Stimulated activated naive CD8-positive, alpha-beta T cell treated with anti-CD3 and anti-CD28 coated beads, Interleukin-15, Interleukin-2, amounts not matched to agents 100 ng/mL and 50 ng/mL, for 24 hours (primary cell): ENCODE measurements at regions not wholly inside any gene's neighbourhood (a gene's known extent, or its start where the extent isn't known, plus 50 kb on each side); places are given as distances from the start of the nearest gene placed in this dataset.

Experiments used
- H3K27ac Mint-ChIP-seq: one replicate; pipeline ENCODE4 v1.8.0; 2021; ENCODE audit warnings: mild to moderate bottlenecking, mixed read lengths
- H3K27me3 Mint-ChIP-seq: one replicate; pipeline ENCODE4 v1.8.0; 2021; ENCODE audit warnings: mixed read lengths
- H3K36me3 Mint-ChIP-seq: one replicate; pipeline ENCODE4 v1.8.0; 2021; ENCODE audit warnings: low read depth, mixed read lengths
- H3K4me1 Mint-ChIP-seq: one replicate; pipeline ENCODE4 v1.8.0; 2021; ENCODE audit warnings: low read depth, mixed read lengths
- H3K4me3 Mint-ChIP-seq: one replicate; pipeline ENCODE4 v1.8.0; 2021; ENCODE audit warnings: mild to moderate bottlenecking, mixed read lengths
- H3K9me3 Mint-ChIP-seq: one replicate; pipeline ENCODE4 v1.8.0; 2021; ENCODE audit warnings: mixed read lengths

DNA sequence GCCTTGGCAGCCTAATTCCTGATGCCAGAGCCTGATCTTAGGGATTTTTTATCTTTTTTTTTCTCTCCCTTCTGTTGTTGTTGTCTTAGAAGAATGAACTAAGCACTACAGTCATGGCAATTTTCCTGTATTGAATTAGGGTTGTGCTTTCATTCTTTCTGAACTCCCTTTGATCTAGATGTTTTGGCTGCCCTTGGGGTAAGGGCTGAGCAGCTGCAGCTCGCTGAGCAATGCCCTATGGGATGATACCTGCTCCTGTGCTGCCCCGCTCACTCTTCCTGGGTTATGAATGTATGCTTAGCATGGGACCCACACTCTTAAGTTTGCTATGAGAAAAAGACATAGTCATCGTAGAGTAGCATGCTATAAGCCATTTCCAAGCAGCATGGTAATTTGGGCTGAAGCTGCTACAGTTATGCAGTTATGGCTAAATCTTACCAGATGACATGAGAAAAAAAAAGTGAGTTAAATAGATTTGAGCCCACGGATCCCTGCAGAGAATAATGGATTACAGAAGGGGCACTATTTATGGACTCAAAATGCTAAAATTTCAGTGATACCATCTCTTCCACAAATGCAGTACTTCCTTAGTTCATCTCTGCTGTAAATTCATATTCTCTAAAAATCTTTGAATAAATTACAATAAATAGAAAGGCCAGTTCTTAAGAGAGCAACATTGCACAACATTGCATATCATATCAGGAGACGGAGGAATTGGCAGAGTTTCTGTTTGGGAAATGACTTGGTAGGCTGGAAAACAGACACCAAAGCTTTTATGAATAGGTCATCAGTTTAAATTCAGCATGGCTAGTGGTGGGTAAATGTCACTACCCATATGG, 79.2 kb upstream of the PTHLH start:
- Mint-ChIP-seq H3K27ac (no peak overlapping the region), H3K4me3 (no peak overlapping the region)

DNA sequence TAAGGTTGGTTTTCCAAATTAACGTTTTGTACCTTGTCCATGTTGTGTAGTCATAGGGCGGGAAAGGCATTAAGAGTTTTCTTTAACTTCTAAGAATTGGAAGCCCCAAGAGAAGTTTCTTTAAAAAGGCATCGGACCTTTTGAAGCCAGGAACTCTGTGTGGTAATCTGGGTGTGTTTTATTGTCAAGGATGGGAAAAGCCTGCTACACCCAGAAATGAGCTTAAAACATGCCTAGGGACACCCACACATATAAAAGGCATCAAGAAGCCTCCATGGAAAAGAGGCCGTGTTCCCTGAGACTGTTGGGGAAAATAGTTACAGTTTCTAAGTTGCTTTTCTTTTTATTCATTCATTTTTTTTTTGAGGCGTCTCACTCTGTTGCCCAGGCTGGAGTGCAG, 81.0 kb upstream of the PTHLH start:
- H3K36me3 Mint-ChIP-seq, result no peaks in the 10 kb centered on the region
- no peak overlapping the region for H3K27ac Mint-ChIP-seq
- no peaks in the 10 kb centered on the region for H3K9me3 Mint-ChIP-seq
- no peak overlapping the region for H3K4me3 Mint-ChIP-seq
- H3K4me1 Mint-ChIP-seq, result no peaks in the 10 kb centered on the region
- peaks cover 16% of the 10 kb centered on the region for H3K27me3 Mint-ChIP-seq

More for the DNA sequence above, 79.2 kb upstream of the PTHLH start:
- Mint-ChIP-seq H3K27me3 (peaks cover 22% of the 10 kb centered on the region), H3K4me1 (no peaks in the 10 kb centered on the region), H3K36me3 (no peaks in the 10 kb centered on the region), H3K9me3 (peaks cover 6% of the 10 kb centered on the region)

DNA sequence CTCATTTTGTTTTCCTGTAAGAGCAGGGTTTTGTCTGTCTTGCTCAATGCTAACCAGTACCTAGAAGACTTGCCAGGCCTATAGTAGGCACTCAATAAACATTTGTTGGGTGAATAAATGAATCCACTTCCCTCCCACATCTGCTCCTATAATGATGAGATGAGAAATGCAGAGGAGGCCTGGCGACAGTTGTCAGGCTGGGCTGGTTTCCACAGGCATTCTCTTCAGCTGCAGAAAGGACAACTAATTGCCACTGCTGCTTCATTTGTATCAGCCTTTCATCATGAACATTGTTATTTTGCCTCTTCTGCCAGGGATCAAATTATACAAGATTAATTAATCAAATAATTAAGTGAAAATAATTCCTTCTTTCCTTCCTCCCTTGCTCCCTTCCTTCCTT, 82.0 kb upstream of the PTHLH start:
- Mint-ChIP-seq H3K27ac (no peak overlapping the region), H3K9me3 (no peaks in the 10 kb centered on the region), H3K4me3 (no peak overlapping the region), H3K4me1 (no peaks in the 10 kb centered on the region), H3K36me3 (no peaks in the 10 kb centered on the region), H3K27me3 (peaks cover 11% of the 10 kb centered on the region)

DNA sequence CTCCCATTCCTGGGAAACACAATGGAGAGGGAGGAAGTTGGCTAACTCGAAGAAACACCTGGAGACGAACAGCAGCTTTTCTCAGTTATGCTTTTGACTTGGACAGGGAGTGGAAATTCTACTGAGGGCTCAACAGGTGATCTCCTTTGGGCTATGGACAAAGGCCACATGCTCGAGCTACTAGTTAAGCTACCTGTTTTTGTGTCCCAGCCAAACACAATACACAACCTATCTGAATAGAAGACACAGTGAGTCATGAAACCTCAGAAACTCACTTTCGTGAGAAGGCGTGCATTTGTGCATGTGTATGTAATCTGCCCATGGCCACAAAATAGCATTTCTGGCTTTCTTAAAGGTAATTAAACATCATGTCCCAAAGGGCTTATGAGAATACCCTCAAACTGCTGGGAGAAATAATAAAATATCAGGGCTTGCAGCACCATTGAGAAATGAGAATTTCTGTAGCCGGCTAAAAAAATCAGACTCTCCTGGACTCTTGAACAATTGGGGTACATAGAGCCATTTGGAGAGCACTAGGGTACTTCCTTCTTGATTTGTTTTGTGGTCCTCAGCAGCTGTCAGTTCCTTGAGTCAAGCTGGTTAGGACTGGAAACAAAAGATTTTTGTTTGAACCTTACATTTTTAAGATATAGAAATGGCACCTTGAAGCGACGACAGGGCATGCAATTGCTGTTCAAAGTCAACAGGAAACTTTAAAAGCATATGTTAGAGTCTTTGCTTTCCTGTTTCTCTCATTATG, 85.5 kb upstream of the PTHLH start:
- H3K9me3 Mint-ChIP-seq, result no peaks in the 10 kb centered on the region
- peaks cover 8% of the 10 kb centered on the region for H3K27me3 Mint-ChIP-seq
- no peak overlapping the region for H3K27ac Mint-ChIP-seq
- no peak overlapping the region for H3K4me3 Mint-ChIP-seq
- no peaks in the 10 kb centered on the region for H3K36me3 Mint-ChIP-seq
- no peaks in the 10 kb centered on the region for H3K4me1 Mint-ChIP-seq

DNA sequence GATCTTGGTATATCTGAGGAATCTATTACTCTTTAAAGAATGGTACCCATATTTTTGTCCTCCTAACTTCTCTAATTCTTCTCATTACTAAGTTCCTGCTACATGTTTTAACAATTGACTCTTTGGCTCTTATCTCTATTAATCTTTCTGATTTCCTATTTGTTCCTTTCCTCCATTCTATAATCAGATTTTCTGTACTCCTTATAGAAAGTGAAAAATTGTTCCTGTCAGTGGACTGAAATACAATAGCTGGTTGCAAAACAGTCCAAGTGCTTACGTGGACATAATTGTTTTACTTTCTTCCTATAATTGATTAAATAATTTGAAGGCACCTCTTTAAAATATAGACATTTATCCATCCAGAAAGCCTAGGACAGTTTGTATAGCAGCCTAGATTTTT, 86.7 kb upstream of the PTHLH start:
- Mint-ChIP-seq H3K27ac (no peak overlapping the region), H3K4me1 (no peaks in the 10 kb centered on the region), H3K9me3 (no peaks in the 10 kb centered on the region), H3K27me3 (peaks cover 8% of the 10 kb centered on the region), H3K4me3 (no peak overlapping the region), H3K36me3 (no peaks in the 10 kb centered on the region)

DNA sequence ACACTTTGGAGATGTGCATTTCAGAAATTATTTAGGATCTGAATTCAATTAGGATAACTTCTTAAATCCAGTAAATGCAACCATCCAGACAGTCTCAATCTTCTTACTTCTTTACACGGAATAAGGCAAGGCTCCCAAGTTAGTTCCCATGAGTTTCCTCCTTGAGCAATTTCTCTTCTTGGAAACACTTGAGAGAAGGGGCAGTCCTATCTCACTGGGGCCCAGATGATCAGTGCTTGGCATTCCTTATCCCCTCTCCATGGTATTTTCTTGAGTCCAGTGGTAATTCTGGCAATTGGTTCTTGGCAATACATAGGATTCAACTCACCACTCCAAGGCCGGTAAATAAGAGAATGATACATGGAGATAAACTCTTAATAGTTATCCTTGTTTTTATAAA, 87.1 kb upstream of the PTHLH start:
- H3K4me1 Mint-ChIP-seq, result no peaks in the 10 kb centered on the region
- H3K27me3 Mint-ChIP-seq, result peaks cover 8% of the 10 kb centered on the region
- no peaks in the 10 kb centered on the region for H3K9me3 Mint-ChIP-seq
- H3K27ac Mint-ChIP-seq, result no peak overlapping the region
- H3K36me3 Mint-ChIP-seq, result no peaks in the 10 kb centered on the region
- H3K4me3 Mint-ChIP-seq, result no peak overlapping the region

DNA sequence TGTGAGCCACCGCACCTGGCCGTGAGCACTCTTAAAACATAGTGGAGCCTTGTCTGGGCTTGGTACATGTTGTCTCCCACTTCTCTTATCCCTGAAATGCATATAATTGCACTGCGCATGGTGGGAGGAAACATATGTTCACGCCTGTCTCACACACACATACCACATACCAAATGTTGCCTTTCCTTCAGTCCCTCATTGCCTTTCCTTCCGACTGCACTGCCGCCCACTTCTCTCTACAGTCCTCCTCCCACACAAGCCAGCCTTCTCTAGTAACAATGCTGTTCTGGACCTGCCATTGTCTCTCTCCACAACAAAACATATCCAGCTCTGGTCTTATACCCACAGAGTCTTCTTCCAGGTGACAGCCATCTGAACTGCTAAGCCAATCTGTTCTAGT, 88.3 kb upstream of the PTHLH start:
- Mint-ChIP-seq H3K27ac (no peak overlapping the region), H3K4me3 (no peak overlapping the region), H3K27me3 (peaks cover 8% of the 10 kb centered on the region), H3K9me3 (no peaks in the 10 kb centered on the region), H3K36me3 (no peaks in the 10 kb centered on the region), H3K4me1 (peaks cover 9% of the 10 kb centered on the region)

DNA sequence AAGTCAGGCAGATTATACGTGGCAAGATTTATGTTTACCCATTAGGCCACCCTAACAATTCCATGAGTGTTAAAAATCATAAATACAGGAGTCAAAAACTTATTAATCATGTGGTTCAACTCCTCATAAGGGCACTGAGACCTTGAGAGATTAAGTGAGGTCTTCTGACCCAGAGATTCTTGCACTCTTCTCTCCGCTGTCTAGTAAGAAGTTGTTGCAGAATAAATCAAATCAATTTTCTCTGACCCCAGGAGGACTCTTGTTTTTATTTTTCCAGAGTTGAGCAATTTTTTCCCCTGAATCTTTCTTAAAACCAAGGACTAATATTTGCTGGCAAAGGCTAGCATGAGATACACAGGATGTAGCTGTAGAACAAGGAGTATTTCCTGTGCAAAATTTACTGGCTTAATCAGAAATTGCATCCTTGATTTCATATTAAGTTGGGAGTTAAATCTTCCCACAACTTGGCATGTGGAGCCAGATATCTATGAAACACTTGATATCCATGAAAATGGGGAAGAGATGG, 90.9 kb upstream of the PTHLH start:
- H3K27me3 Mint-ChIP-seq, result peaks cover 10% of the 10 kb centered on the region

DNA sequence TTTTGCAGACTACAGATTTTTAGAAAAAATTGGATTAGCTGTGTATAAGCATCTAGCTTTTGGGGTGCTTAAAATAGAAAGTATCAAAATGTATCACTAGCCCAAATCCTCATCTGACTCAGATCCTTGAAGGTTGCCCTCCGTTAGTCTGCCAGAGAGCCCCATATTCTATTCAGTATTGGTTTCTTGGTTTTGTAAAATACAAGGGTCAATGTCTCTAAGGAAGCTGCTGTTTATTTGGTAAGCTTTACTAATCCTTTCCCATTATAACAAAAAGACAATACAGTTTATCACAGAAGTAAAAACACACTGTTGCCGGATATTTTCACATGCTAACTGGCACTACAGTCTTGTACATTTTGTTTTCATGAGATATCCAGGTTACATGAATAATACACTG, 92.8 kb upstream of the PTHLH start:
- Mint-ChIP-seq H3K36me3 (no peaks in the 10 kb centered on the region), H3K9me3 (no peaks in the 10 kb centered on the region), H3K4me1 (peaks cover 14% of the 10 kb centered on the region), H3K4me3 (no peak overlapping the region), H3K27ac (no peak overlapping the region), H3K27me3 (peaks cover 9% of the 10 kb centered on the region)

More for the DNA sequence above, 90.9 kb upstream of the PTHLH start:
- Mint-ChIP-seq H3K9me3 (no peaks in the 10 kb centered on the region), H3K4me3 (no peak overlapping the region), H3K4me1 (peaks cover 14% of the 10 kb centered on the region), H3K36me3 (no peaks in the 10 kb centered on the region), H3K27ac (no peak overlapping the region)

DNA sequence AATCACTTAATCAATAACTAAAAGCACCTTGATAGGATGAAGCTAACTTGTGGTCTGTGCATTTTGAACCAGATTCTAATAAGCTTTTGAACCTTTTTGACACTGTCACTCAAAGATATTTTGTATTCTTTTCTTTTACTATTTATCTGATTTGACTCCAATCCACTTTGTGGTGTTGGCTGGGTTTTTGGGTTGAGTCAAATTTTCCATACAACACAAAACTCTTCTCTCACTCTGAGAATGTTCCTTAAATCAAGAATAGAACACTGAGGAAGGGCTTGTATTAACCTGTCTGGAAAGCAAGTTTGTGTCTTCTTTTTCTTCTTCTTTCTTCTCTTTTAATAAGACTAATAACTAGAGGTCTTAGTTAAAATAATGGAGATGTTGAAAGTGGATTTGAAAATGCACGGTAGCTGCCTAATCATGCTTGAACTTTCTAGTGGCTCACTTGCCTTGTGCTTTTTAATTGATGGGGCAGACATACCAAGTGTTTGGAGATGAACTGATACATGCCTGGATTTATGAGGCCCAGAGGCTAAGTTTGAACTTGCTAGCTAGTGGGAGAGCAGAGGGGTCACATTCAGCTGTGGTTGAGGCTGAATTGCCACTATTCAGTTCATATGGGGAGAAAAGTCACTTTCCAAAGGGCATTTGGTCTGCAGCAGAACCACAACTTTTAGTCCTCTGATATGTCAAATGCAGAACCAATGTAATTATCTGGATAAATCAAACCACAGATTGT, 93.5 kb upstream of the PTHLH start:
- H3K9me3 Mint-ChIP-seq, result peaks cover 6% of the 10 kb centered on the region
- H3K27me3 Mint-ChIP-seq, result peaks cover 6% of the 10 kb centered on the region
- H3K4me3 Mint-ChIP-seq, result no peak overlapping the region
- H3K36me3 Mint-ChIP-seq, result no peaks in the 10 kb centered on the region
- H3K27ac Mint-ChIP-seq, result no peak overlapping the region
- H3K4me1 Mint-ChIP-seq, result peaks cover 14% of the 10 kb centered on the region

DNA sequence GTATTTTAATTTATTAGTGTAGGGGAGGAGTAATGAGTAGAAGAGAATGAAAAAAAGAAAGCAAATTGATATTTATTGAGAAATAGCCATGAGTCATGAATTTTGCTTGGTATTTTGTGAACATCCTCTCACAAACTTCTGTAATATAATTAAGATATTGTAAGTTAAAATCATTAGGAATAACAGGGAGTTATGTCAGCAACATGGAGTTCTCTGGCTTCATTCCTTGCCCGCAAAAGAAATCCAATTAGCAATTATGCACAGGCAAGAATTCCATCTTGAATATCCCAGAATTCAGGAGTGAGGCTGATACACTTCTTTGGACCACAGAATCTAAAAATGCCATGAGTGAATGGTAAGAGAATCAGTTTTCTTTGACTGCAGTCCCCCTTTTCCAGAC, 94.3 kb upstream of the PTHLH start:
- peaks cover 14% of the 10 kb centered on the region for H3K4me1 Mint-ChIP-seq
- peaks cover 4% of the 10 kb centered on the region for H3K27me3 Mint-ChIP-seq
- H3K36me3 Mint-ChIP-seq, result no peaks in the 10 kb centered on the region
- no peak overlapping the region for H3K4me3 Mint-ChIP-seq
- no peak overlapping the region for H3K27ac Mint-ChIP-seq
- peaks cover 8% of the 10 kb centered on the region for H3K9me3 Mint-ChIP-seq

DNA sequence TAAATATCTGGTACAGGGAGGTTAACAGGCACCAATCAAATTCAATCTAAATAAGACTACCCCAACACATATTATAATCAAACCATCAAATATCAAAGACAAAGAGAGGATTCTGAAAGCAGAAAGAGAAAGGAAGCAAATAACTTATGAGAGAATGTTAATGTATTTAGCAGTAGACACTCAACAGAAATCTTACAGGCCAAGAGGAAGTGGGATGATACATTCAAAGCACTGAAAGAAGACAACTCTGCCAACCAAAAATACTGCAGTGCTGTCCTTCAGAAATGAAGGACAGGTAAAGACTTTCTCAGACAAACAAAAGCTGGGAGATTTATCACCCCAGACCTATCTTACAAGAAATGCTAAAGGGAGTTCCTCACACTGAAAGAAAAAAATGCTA, 95.9 kb upstream of the PTHLH start:
- Mint-ChIP-seq H3K27ac (no peak overlapping the region), H3K9me3 (peaks cover 18% of the 10 kb centered on the region), H3K4me1 (peaks cover 14% of the 10 kb centered on the region), H3K27me3 (peaks cover 4% of the 10 kb centered on the region), H3K36me3 (no peaks in the 10 kb centered on the region), H3K4me3 (no peak overlapping the region)

DNA sequence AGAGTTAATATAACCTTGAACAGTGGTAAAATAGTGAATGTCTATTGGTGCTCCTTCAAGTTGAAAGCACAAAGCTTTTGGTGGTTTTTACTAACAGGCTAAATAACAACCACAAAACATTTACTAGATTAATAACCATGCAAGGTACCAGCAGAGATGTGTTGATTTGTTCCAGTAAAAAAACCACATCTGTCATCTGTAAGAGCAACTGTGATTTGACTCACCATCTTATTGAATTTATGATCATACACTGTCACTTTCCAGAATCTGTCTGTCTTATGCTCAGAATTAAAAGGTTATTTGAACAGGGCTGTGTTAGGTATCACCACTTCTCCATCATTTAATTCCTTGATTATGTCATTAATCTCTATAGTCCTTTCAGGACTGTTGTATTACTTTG, 107.0 kb upstream of the PTHLH start:
- no peaks in the 10 kb centered on the region for H3K36me3 Mint-ChIP-seq
- H3K4me3 Mint-ChIP-seq, result no peak overlapping the region
- H3K27ac Mint-ChIP-seq, result no peak overlapping the region
- H3K27me3 Mint-ChIP-seq, result peaks cover 11% of the 10 kb centered on the region
- H3K9me3 Mint-ChIP-seq, result peaks cover 12% of the 10 kb centered on the region
- no peaks in the 10 kb centered on the region for H3K4me1 Mint-ChIP-seq

DNA sequence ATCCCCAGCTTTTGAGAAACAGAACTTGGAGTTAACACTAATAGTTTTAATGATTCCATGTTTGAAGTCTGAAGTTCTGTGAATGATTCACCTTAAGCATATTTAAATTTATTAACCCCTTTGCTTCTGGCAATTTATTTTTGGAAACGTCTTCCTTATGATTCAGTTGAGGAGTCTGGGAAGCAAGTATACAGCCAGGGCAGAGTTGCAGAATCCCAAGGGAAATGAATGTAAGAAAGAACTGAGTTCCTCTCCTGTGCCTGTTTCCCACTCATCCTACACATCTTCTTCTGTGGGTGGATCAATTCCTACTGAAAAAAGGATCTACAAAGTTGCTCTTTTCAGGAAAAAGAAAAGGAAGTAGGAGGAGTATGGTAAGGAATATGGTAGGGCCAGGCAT, 108.2 kb upstream of the CCDC91 start:
- Mint-ChIP-seq H3K9me3 (no peaks in the 10 kb centered on the region), H3K27me3 (peaks cover 23% of the 10 kb centered on the region), H3K4me3 (no peak overlapping the region), H3K27ac (no peak overlapping the region), H3K4me1 (peaks cover 8% of the 10 kb centered on the region), H3K36me3 (no peaks in the 10 kb centered on the region)
